ENCODE measurements at regions not wholly inside any gene's neighbourhood (a gene's known extent, or its start where the extent isn't known, plus 50 kb on each side); places are given as distances from the start of the nearest gene placed in this dataset.

GRCh38 chr13:89470901-89471300 lies 1799.7 kb downstream of the SLITRK5 start:
- no peak for TF ChIP-seq TAF1 (conservative IDR thresholded peaks at IDR 0.05)
- no peak for TF ChIP-seq CTCF (IDR thresholded peaks at IDR 0.05; ENCODE audit: low read depth, low read length, missing input control)
- TF ChIP-seq ATF3 (IDR thresholded peaks at IDR 0.05) = no peak
- TF ChIP-seq RAD21 (IDR thresholded peaks at IDR 0.05) = no peak
- no peak for TF ChIP-seq MAX (IDR thresholded peaks at IDR 0.05)
- no peak for TF ChIP-seq SP1 (IDR thresholded peaks at IDR 0.05)
- no peak for TF ChIP-seq GABPA (IDR thresholded peaks at IDR 0.05 in 1 of 2, conservative IDR thresholded peaks at IDR 0.05 in 1 of 2)

Data from liver (tissue), 3 donors.